ENCODE measurements at regions not wholly inside any gene's neighbourhood (a gene's known extent, or its start where the extent isn't known, plus 50 kb on each side); places are given as distances from the start of the nearest gene placed in this dataset.
"Not testable (repeated sequence)": the region's sequence is repeated elsewhere in the genome, so short reads cannot be mapped to it uniquely, and the experiment has no call there.

GRCh38 chr9:74006935-74007334, 490.2 kb upstream of the RORB start:
- DNase-seq (ENCODE audit: low spot score): no peak

GRCh38 chr9:74007833-74008232, 489.3 kb upstream of the RORB start:
- DNase-seq (ENCODE audit: low spot score): no peak

GRCh38 chr9:74016004-74016403, 481.1 kb upstream of the RORB start:
- no peak for DNase-seq (ENCODE audit: low spot score)

GRCh38 chr9:74025402-74025925, 471.7 kb upstream of the RORB start:
- no peak for DNase-seq (ENCODE audit: low spot score)

- DNase-seq (ENCODE audit: low spot score): no peak
Observed at GRCh38 chr9:74032421-74032820, 464.7 kb upstream of the RORB start.

- no peak for DNase-seq (ENCODE audit: low spot score)
Observed at GRCh38 chr9:74035786-74036185, 461.3 kb upstream of the RORB start.

- no peak for DNase-seq (ENCODE audit: low spot score)
Observed at GRCh38 chr9:74036549-74037231, 460.4 kb upstream of the RORB start.

GRCh38 chr9:74037274-74037673, 459.9 kb upstream of the RORB start:
- DNase-seq (ENCODE audit: low spot score): no peak

GRCh38 chr9:74041588-74041987, 455.5 kb upstream of the RORB start:
- DNase-seq (ENCODE audit: low spot score): no peak

- DNase-seq (ENCODE audit: low spot score): no peak
Observed at GRCh38 chr9:74044844-74045243, 452.3 kb upstream of the RORB start.

GRCh38 chr9:74056023-74056422, 441.1 kb upstream of the RORB start:
- DNase-seq (ENCODE audit: low spot score): no peak

GRCh38 chr9:74057051-74057450, 440.1 kb upstream of the RORB start:
- DNase-seq (ENCODE audit: low spot score): not testable (repeated sequence)

- no peak for DNase-seq (ENCODE audit: low spot score)
Observed at GRCh38 chr9:74064702-74065101, 432.4 kb upstream of the RORB start.

- no peak for DNase-seq (ENCODE audit: low spot score)
Observed at GRCh38 chr9:74066128-74066527, 431.0 kb upstream of the RORB start.

- no peak for DNase-seq (ENCODE audit: low spot score)
Observed at GRCh38 chr9:74066605-74067004, 430.5 kb upstream of the RORB start.

GRCh38 chr9:74071502-74071901, 425.6 kb upstream of the RORB start:
- DNase-seq (ENCODE audit: low spot score): no peak

GRCh38 chr9:74073897-74074296, 423.2 kb upstream of the RORB start:
- DNase-seq (ENCODE audit: low spot score): no peak

GRCh38 chr9:74078647-74079046, 418.5 kb upstream of the RORB start:
- peak; percentile 72 for DNase-seq (ENCODE audit: low spot score)

- not testable (repeated sequence) for DNase-seq (ENCODE audit: low spot score)
Observed at GRCh38 chr9:74080652-74081051, 416.5 kb upstream of the RORB start.

- DNase-seq (ENCODE audit: low spot score): no peak
Observed at GRCh38 chr9:74083681-74084433, 413.3 kb upstream of the RORB start.

- not testable (repeated sequence) for DNase-seq (ENCODE audit: low spot score)
Observed at GRCh38 chr9:74085384-74086037, 411.6 kb upstream of the RORB start.

GRCh38 chr9:74090921-74091320, 406.2 kb upstream of the RORB start:
- not testable (repeated sequence) for DNase-seq (ENCODE audit: low spot score)

GRCh38 chr9:74092491-74092834, 404.7 kb upstream of the RORB start:
- no peak for DNase-seq (ENCODE audit: low spot score)
